Neutrophil (primary cell): ENCODE measurements at regions not wholly inside any gene's neighbourhood (a gene's known extent, or its start where the extent isn't known, plus 50 kb on each side); places are given as distances from the start of the nearest gene placed in this dataset.

Experiments
- H3K27ac ChIP-seq: fragments of 200-600 bp; sonication (generic); 2 replicates; pipeline ENCODE4 v1.5.1; 2016; ENCODE audit warnings: mild to moderate bottlenecking, moderate library complexity
- H3K27me3 ChIP-seq: fragments of 200-600 bp; sonication (generic); 2 replicates; pipeline ENCODE4 v1.6.0; 2016; ENCODE audit warnings: mild to moderate bottlenecking
- H3K36me3 ChIP-seq: fragments of 200-600 bp; sonication (generic); 2 replicates; pipeline ENCODE4 v1.5.1; 2017
- H3K4me1 ChIP-seq, 2 experiments: fragments of 200-600 bp in 1 of 2; sonication (generic) in 1 of 2; 1 replicate in 1 of 2; 2 replicates in 1 of 2; pipeline versions ENCODE4 v1.5.1 to v1.6.1; 2013 to 2016; ENCODE audit warnings: low read depth in 1 of 2, low read length in 1 of 2, mild to moderate bottlenecking in 1 of 2, moderate library complexity in 1 of 2; ENCODE audit not compliant: control insufficient read depth in 1 of 2, insufficient read depth in 1 of 2
- H3K4me3 ChIP-seq, 2 experiments: fragments of 200-600 bp in 1 of 2; sonication (generic) in 1 of 2; 1 replicate in 1 of 2; 2 replicates in 1 of 2; pipeline ENCODE4 v1.5.1; 2013 to 2016; ENCODE audit warnings: low read depth in 1 of 2, low read length in 1 of 2, mild to moderate bottlenecking in 1 of 2, moderate library complexity in 1 of 2
- H3K9me3 ChIP-seq: fragments of 200-600 bp; sonication (generic); 2 replicates; pipeline ENCODE4 v1.5.1; 2016
- TF ChIP-seq, protein P1 (sequence below): fragments of 200-600 bp; sonication (generic); IDR thresholded peaks from 2 replicates; pipeline ENCODE4 v1.5.1; 2016; ENCODE audit warnings: antibody characterized with exemption

- TF ChIP-seq, protein P1, sequence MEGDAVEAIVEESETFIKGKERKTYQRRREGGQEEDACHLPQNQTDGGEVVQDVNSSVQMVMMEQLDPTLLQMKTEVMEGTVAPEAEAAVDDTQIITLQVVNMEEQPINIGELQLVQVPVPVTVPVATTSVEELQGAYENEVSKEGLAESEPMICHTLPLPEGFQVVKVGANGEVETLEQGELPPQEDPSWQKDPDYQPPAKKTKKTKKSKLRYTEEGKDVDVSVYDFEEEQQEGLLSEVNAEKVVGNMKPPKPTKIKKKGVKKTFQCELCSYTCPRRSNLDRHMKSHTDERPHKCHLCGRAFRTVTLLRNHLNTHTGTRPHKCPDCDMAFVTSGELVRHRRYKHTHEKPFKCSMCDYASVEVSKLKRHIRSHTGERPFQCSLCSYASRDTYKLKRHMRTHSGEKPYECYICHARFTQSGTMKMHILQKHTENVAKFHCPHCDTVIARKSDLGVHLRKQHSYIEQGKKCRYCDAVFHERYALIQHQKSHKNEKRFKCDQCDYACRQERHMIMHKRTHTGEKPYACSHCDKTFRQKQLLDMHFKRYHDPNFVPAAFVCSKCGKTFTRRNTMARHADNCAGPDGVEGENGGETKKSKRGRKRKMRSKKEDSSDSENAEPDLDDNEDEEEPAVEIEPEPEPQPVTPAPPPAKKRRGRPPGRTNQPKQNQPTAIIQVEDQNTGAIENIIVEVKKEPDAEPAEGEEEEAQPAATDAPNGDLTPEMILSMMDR: no peak
- no peak overlapping the region for H3K4me3 ChIP-seq
- no peaks in the 10 kb centered on the region for H3K9me3 ChIP-seq
- H3K27ac ChIP-seq: no peak overlapping the region
- no peaks in the 10 kb centered on the region for H3K4me1 ChIP-seq
- no peaks in the 10 kb centered on the region for H3K36me3 ChIP-seq
- H3K27me3 ChIP-seq: no peaks in the 10 kb centered on the region
These were observed 180.4 kb downstream of the URI1 start for GRCh38 chr19:30122431-30122830.

GRCh38 chr19:30123119-30123518 lies 181.1 kb downstream of the URI1 start:
- Histone ChIP-seq H3K4me1 (no peaks in the 10 kb centered on the region), H3K27ac (no peak overlapping the region), H3K36me3 (no peaks in the 10 kb centered on the region), H3K9me3 (no peaks in the 10 kb centered on the region), H3K27me3 (no peaks in the 10 kb centered on the region), H3K4me3 (no peak overlapping the region)
- TF ChIP-seq, protein P1: no peak

DNA sequence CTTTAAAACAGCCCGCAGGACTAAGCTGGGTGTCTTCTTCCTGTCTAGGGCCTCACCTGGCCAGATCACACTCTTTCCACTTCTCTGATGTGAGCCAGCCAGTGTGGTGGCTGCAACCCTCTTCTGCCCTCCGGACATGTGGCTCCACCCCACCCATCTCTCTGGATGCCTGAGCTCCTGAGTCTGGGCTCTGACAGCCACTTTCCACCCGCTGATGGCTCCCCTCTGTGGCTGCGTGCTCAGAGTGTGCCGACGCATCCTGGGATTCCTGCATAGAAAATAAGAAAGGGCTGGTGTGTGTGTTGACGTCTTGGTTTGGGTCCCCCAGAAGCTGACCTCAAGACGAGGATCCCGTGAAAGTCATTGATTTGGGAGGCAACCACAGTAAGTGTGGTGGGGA lies 181.6 kb downstream of the URI1 start:
- TF ChIP-seq, protein P1: no peak
- H3K36me3 ChIP-seq: no peaks in the 10 kb centered on the region
- H3K9me3 ChIP-seq: no peaks in the 10 kb centered on the region
- H3K27ac ChIP-seq: no peak overlapping the region
- no peaks in the 10 kb centered on the region for H3K27me3 ChIP-seq
- H3K4me3 ChIP-seq: no peak overlapping the region
- no peaks in the 10 kb centered on the region for H3K4me1 ChIP-seq

DNA sequence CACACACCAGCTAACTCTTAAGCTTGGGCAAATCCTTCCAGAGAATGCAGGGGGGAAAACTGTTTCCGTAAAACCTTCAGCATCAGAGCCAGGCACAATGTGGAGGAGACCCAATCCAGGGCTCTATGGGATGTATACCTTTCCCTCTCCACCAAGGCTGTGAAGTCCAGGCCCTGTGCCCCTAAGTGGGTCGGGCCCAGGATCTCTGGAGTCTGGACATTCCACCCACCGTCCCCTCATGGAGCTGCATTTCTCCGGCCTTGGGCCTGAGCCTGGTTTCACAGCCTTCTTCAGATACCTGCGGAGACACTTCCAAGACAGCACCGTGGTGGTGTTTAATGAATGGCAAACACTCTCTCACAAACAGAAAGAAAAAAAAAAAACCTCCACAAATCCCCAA lies 186.2 kb downstream of the URI1 start:
- Histone ChIP-seq H3K27ac (no peak overlapping the region), H3K4me1 (no peaks in the 10 kb centered on the region), H3K4me3 (no peak overlapping the region), H3K36me3 (no peaks in the 10 kb centered on the region), H3K9me3 (no peaks in the 10 kb centered on the region), H3K27me3 (no peaks in the 10 kb centered on the region)
- TF ChIP-seq, protein P1: no peak

DNA sequence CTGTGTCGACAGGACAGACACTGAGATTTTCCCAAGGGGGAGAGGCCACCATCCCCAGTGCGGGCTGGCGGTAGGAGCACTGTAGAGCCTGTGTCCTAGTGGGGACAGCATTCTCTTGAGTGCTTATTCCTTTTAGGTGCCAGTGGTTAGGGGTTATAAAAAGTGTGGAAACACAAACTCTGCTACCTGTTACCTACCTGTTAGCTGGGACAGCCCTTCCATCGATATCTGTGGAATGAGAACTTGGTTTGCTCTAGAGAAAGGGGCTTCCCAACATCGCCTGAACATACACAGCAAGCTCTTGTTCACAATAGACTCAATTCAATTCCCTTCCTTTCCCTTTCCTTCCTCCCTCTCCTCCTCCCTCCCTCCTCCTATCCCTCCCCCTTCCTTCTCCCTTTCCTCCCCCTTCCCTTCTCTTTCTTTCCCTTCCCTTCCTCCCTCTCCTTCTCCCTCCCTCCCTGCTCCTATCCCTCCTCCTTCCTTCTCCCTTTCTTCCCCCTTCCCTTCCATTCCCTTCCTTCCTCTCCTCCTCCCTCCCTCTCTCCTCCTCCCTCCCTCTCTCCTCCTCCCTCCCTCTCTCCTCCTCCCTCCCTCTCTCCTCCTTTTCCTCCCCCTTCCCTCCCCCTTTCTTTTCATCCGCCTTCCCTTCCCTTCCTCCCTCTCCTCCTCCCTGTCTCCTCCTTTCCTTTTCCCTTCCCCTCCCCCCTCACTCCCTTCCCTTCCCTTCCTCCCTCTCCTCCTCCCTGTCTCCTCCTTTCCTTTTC lies 188.5 kb downstream of the URI1 start:
- no peaks in the 10 kb centered on the region for H3K9me3 ChIP-seq
- no peaks in the 10 kb centered on the region for H3K27me3 ChIP-seq
- no peak overlapping the region for H3K27ac ChIP-seq
- TF ChIP-seq, protein P1: no peak
- no peaks in the 10 kb centered on the region for H3K36me3 ChIP-seq
- no peak overlapping the region for H3K4me3 ChIP-seq
- H3K4me1 ChIP-seq: no peaks in the 10 kb centered on the region
